OCI-LY3 (cell line): ENCODE measurements at regions not wholly inside any gene's neighbourhood (a gene's known extent, or its start where the extent isn't known, plus 50 kb on each side); places are given as distances from the start of the nearest gene placed in this dataset.

Experiments used
- EZH2phosphoT487 ChIP-seq: fragments of 200-600 bp; shearing (Covaris generic); IDR thresholded peaks from 2 replicates; pipeline ENCODE4 v1.6.1; 2018; ENCODE audit warnings: antibody characterized with exemption, mixed run types, low read depth
- TF ChIP-seq, protein P1 (sequence below): fragments of 200-600, 300-600 bp; sonication (generic); IDR thresholded peaks from 2 replicates; pipeline ENCODE4 v1.5.1; 2014; ENCODE audit warnings: antibody characterized with exemption, low read length, low read depth

DNA sequence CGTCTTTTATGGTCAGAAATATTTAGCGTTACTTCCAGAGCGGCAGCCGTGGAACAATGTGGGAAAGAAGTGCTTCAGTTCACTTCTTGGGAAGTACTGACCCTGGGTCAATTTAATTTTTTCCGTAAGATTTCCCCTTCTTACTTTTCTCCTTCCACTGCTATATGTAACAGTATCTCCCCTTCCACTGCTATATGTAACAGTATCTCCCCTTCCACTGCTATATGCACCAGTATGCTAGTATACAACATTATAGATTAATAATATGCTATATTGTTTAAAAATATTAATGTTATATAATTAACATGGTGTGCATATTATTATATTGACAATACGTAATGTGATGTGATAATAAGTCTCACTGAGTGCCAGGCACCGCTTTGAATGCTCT is 69.7 kb upstream of the ERG start:
- TF ChIP-seq, protein P1, sequence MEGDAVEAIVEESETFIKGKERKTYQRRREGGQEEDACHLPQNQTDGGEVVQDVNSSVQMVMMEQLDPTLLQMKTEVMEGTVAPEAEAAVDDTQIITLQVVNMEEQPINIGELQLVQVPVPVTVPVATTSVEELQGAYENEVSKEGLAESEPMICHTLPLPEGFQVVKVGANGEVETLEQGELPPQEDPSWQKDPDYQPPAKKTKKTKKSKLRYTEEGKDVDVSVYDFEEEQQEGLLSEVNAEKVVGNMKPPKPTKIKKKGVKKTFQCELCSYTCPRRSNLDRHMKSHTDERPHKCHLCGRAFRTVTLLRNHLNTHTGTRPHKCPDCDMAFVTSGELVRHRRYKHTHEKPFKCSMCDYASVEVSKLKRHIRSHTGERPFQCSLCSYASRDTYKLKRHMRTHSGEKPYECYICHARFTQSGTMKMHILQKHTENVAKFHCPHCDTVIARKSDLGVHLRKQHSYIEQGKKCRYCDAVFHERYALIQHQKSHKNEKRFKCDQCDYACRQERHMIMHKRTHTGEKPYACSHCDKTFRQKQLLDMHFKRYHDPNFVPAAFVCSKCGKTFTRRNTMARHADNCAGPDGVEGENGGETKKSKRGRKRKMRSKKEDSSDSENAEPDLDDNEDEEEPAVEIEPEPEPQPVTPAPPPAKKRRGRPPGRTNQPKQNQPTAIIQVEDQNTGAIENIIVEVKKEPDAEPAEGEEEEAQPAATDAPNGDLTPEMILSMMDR = no peak
- TF ChIP-seq EZH2phosphoT487 = no peak
